PC-9 (cell line): ENCODE measurements at regions not wholly inside any gene's neighbourhood (a gene's known extent, or its start where the extent isn't known, plus 50 kb on each side); places are given as distances from the start of the nearest gene placed in this dataset.

Source experiments
- BruUV-seq: library from RNA; stranded (reverse); fragments of 400-500 nt; replicated peaks from 2 replicates; lab custom pipeline; 2021; lab: Mats Ljungman, UMichigan
- CTCF ChIA-PET: fragments of 300-600 bp; sonication (Branson Sonifier 250); formaldehyde crosslinking; loops from one replicate; lab custom pipeline; 2022; ENCODE audit warnings: antibody characterized with exemption; lab: Charles Lee
- POLR2A ChIA-PET: fragments of 300-600 bp; sonication (Branson Sonifier 250); formaldehyde crosslinking; loops from one replicate; lab custom pipeline; 2022; ENCODE audit warnings: antibody characterized with exemption; ENCODE audit not compliant: unreplicated experiment; lab: Charles Lee
- DNase-seq, 2 experiments: peaks; one replicate each; pipeline versions ENCODE4 v3.0.0 to v3.0.0-alpha.2; 2015 to 2022; ENCODE audit warnings: mixed read lengths in 1 of 2
- H2AFZ ChIP-seq: fragments of 200-600 bp; sonication (generic); 2 replicates; pipeline ENCODE4 v1.8.1; 2017; ENCODE audit warnings: antibody characterized with exemption
- H3F3A ChIP-seq: fragments of 200-600 bp; sonication (generic); 2 replicates; pipeline ENCODE4 v1.8.1; 2017; ENCODE audit warnings: antibody characterized with exemption, mild to moderate bottlenecking, low read depth; ENCODE audit not compliant: insufficient read depth
- H3K27ac ChIP-seq: fragments of 200-600 bp; sonication (generic); 2 replicates; pipeline ENCODE4 v1.6.1; 2016; ENCODE audit warnings: mixed run types
- H3K27me3 ChIP-seq: fragments of 200-600 bp; sonication (generic); 2 replicates; pipeline ENCODE4 v1.6.1; 2016; ENCODE audit warnings: low read depth, mixed run types; ENCODE audit not compliant: insufficient read depth
- H3K36me3 ChIP-seq: fragments of 200-600 bp; sonication (generic); 2 replicates; pipeline ENCODE4 v1.6.1; 2016; ENCODE audit warnings: low read depth, mixed run types
- H3K4me1 ChIP-seq: fragments of 200-600 bp; sonication (generic); replicated peaks from 2 replicates; pipeline ENCODE4 v1.6.1; 2016; ENCODE audit warnings: mixed run types; ENCODE audit not compliant: insufficient read depth
- H3K4me2 ChIP-seq: fragments of 200-600 bp; sonication (generic); 2 replicates; pipeline ENCODE4 v1.6.1; 2017; ENCODE audit warnings: mixed run types
- H3K4me3 ChIP-seq: fragments of 200-600 bp; sonication (generic); 2 replicates; pipeline ENCODE4 v1.6.1; 2016; ENCODE audit warnings: mixed run types
- H3K79me2 ChIP-seq: fragments of 200-600 bp; sonication (generic); 2 replicates; pipeline ENCODE4 v1.6.1; 2017; ENCODE audit warnings: low read depth, mixed run types
- H3K9me2 ChIP-seq: fragments of 200-600 bp; sonication (generic); 2 replicates; pipeline ENCODE4 v1.8.1; 2017; ENCODE audit warnings: mild to moderate bottlenecking; ENCODE audit not compliant: insufficient read depth
- H3K9me3 ChIP-seq: fragments of 200-600 bp; sonication (generic); 2 replicates; pipeline ENCODE4 v1.8.1; 2016; ENCODE audit warnings: low read depth; ENCODE audit not compliant: insufficient read depth
- H4K20me1 ChIP-seq: fragments of 200-600 bp; sonication (generic); 2 replicates; pipeline ENCODE4 v1.8.1; 2017; ENCODE audit not compliant: insufficient read depth
- CTCF ChIP-seq: fragments of 200-600 bp; sonication (generic); conservative IDR thresholded peaks from 2 replicates; pipeline ENCODE4 v1.6.1; 2017; ENCODE audit warnings: mixed run types, antibody characterized with exemption, mild to moderate bottlenecking, moderate library complexity
- EZH2 ChIP-seq: fragments of 200-600 bp; sonication (generic); IDR thresholded peaks from 2 replicates; pipeline ENCODE4 v1.8.0; 2017; ENCODE audit warnings: antibody characterized with exemption, low read depth
- intact Hi-C: fragments of 100-400 bp; cut with micrococcal nuclease; formaldehyde crosslinking; loops from one replicate; pipeline ENCODE4 v1.10.0; 2022; ENCODE audit not compliant: unreplicated experiment

- Histone ChIP-seq H3F3A (no peaks in the 10 kb centered on the region), H3K27me3 (peaks cover 45% of the 10 kb centered on the region), H3K4me2 (no peak overlapping the region), H3K79me2 (no peaks in the 10 kb centered on the region), H3K27ac (no peak overlapping the region), H4K20me1 (no peaks in the 10 kb centered on the region), H3K9me3 (no peaks in the 10 kb centered on the region), H3K9me2 (no peaks in the 10 kb centered on the region), H3K36me3 (no peaks in the 10 kb centered on the region), H3K4me3 (no peak overlapping the region), H2AFZ (no peak overlapping the region), H3K4me1 (no peaks in the 10 kb centered on the region)
- intact Hi-C loops, result no loop called here
- CTCF ChIA-PET, result no interaction called here
- no peak for DNase-seq
- BruUV-seq, result no TSS peak
- TF ChIP-seq CTCF (no peak), EZH2 (no peak)
- POLR2A ChIA-PET, result no interaction called here
Observed at GRCh38 chr10:123496375-123496774, 169.8 kb upstream of the GPR26 start.

- H3K36me3 ChIP-seq, result no peaks in the 10 kb centered on the region
- no peak overlapping the region for H3K27ac ChIP-seq
- H3K79me2 ChIP-seq, result no peaks in the 10 kb centered on the region
- no peaks in the 10 kb centered on the region for H4K20me1 ChIP-seq
- H2AFZ ChIP-seq, result no peak overlapping the region
- ChIA-PET POLR2A (no interaction called here), CTCF (no interaction called here)
- TF ChIP-seq CTCF (no peak), EZH2 (no peak)
- H3F3A ChIP-seq, result no peaks in the 10 kb centered on the region
- intact Hi-C loops, result no loop called here
- H3K27me3 ChIP-seq, result peaks cover 37% of the 10 kb centered on the region
- DNase-seq, result no peak
- no peaks in the 10 kb centered on the region for H3K9me2 ChIP-seq
- H3K4me3 ChIP-seq, result no peak overlapping the region
- H3K4me2 ChIP-seq, result no peak overlapping the region
- no TSS peak for BruUV-seq
- H3K9me3 ChIP-seq, result no peaks in the 10 kb centered on the region
- H3K4me1 ChIP-seq, result no peaks in the 10 kb centered on the region
Observed at GRCh38 chr10:123496996-123497660, 169.0 kb upstream of the GPR26 start.

GRCh38 chr10:123500110-123500509 is 166.0 kb upstream of the GPR26 start:
- no peak for DNase-seq
- no peaks in the 10 kb centered on the region for H3K9me2 ChIP-seq
- no peaks in the 10 kb centered on the region for H3K9me3 ChIP-seq
- H4K20me1 ChIP-seq, result no peaks in the 10 kb centered on the region
- H3K27ac ChIP-seq, result no peak overlapping the region
- H3F3A ChIP-seq, result no peaks in the 10 kb centered on the region
- H2AFZ ChIP-seq, result no peak overlapping the region
- H3K4me1 ChIP-seq, result no peaks in the 10 kb centered on the region
- no TSS peak for BruUV-seq
- POLR2A ChIA-PET, result no interaction called here
- H3K4me2 ChIP-seq, result no peak overlapping the region
- H3K27me3 ChIP-seq, result peaks cover 42% of the 10 kb centered on the region
- no peaks in the 10 kb centered on the region for H3K36me3 ChIP-seq
- no peaks in the 10 kb centered on the region for H3K79me2 ChIP-seq
- TF ChIP-seq CTCF (no peak), EZH2 (no peak)
- intact Hi-C loops, result no loop called here
- no peak overlapping the region for H3K4me3 ChIP-seq
- CTCF ChIA-PET, result no interaction called here
